ENCODE measurements at regions not wholly inside any gene's neighbourhood (a gene's known extent, or its start where the extent isn't known, plus 50 kb on each side); places are given as distances from the start of the nearest gene placed in this dataset.

- no peak for TF ChIP-seq POLR2A (IDR thresholded peaks at IDR 0.05)
- no peak for TF ChIP-seq CTCF (IDR thresholded peaks at IDR 0.05)
Measured at GRCh38 chr9:134488331-134489280, 153.0 kb upstream of the COL5A1 start.
